Stimulated activated effector memory CD8-positive, alpha-beta T cell treated with anti-CD3 and anti-CD28 coated beads, Interleukin-12 subunit alpha, Interleukin-12 subunit beta, amount 100 ng/mL, for 72 hours (primary cell): ENCODE measurements at regions not wholly inside any gene's neighbourhood (a gene's known extent, or its start where the extent isn't known, plus 50 kb on each side); places are given as distances from the start of the nearest gene placed in this dataset.

ENCODE experiments used
- ATAC-seq: fragments of 150-1000 bp; cut with Tn5 transposase; 2 replicates; pipeline ENCODE4 v1.10.0; 2021
- DNase-seq, 2 donors: peaks; one replicate each; pipeline ENCODE4 v3.0.0; 2021 to 2022; ENCODE audit warnings: low spot score in 2 of 2
- H3K27ac Mint-ChIP-seq: one replicate; pipeline ENCODE4 v1.8.0; 2022; ENCODE audit warnings: mild to moderate bottlenecking, mixed read lengths
- H3K36me3 Mint-ChIP-seq: one replicate; pipeline ENCODE4 v1.8.0; 2022; ENCODE audit warnings: mild to moderate bottlenecking, mixed read lengths
- H3K4me1 Mint-ChIP-seq: one replicate; pipeline ENCODE4 v1.8.0; 2022; ENCODE audit warnings: mixed read lengths
- H3K4me3 Mint-ChIP-seq: one replicate; pipeline ENCODE4 v1.8.0; 2022; ENCODE audit warnings: mild to moderate bottlenecking, mixed read lengths
- H3K9me3 Mint-ChIP-seq: one replicate; pipeline ENCODE4 v1.8.0; 2022; ENCODE audit warnings: mixed read lengths

DNA sequence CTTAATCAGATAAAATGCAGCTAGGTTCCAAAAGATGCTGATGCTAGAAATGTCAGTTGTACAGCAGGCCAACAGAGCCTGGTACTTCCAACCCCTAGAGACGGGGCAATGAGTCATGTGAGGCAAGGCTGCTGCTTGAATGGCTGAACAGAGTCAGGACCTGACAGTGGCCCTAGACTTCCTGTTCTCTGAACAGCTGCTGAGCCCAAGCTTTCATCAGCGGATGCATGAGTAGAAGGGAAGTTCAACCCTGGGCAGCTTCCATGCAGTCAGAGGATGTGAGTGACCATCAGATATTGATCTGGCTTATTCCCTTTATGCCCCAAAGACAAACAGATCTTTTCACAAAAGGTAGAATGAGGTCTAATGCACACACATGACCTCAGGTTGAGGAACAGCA lies 282.9 kb upstream of the COL8A1 start:
- Mint-ChIP-seq H3K4me1 (no peaks in the 10 kb centered on the region), H3K4me3 (no peak overlapping the region), H3K36me3 (no peaks in the 10 kb centered on the region), H3K9me3 (peaks cover 8% of the 10 kb centered on the region), H3K27ac (no peak overlapping the region)
- ATAC-seq (no peak), DNase-seq (no peak)

- H3K36me3 Mint-ChIP-seq: no peaks in the 10 kb centered on the region
- no peaks in the 10 kb centered on the region for H3K4me1 Mint-ChIP-seq
- ATAC-seq: no peak
- no peak overlapping the region for H3K27ac Mint-ChIP-seq
- peaks cover 10% of the 10 kb centered on the region for H3K9me3 Mint-ChIP-seq
- no peak for DNase-seq
- H3K4me3 Mint-ChIP-seq: no peak overlapping the region
These were observed 285.6 kb upstream of the COL8A1 start for GRCh38 chr3:99352811-99353210.

GRCh38 chr3:99351122-99351521 lies 287.3 kb upstream of the COL8A1 start:
- DNase-seq (no peak), ATAC-seq (no peak)
- no peak overlapping the region for H3K4me3 Mint-ChIP-seq
- H3K9me3 Mint-ChIP-seq: peaks cover 8% of the 10 kb centered on the region
- no peaks in the 10 kb centered on the region for H3K36me3 Mint-ChIP-seq
- H3K4me1 Mint-ChIP-seq: no peaks in the 10 kb centered on the region
- H3K27ac Mint-ChIP-seq: no peak overlapping the region

DNA sequence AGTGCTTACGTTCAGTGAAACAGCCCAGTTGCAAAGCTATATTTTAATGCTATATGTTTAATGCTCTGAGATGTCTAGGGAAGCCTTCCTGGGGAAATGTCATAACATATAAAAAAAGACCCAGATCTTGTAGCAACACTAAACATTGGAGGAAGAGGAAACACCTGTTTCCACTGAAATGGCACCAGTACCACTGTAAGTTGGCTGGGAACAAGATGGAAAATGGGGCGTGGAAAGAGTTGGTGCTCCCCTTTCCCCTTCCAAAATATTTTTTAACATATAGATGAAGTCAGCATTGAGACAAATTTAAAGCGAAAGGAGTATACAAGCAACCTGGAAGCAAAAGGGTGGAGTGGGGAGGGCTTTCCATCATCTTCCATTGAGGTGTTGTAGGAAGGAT lies 289.9 kb upstream of the COL8A1 start:
- no peak overlapping the region for H3K27ac Mint-ChIP-seq

GRCh38 chr3:99344216-99344615 lies 294.2 kb upstream of the COL8A1 start:
- DNase-seq (no peak), ATAC-seq (no peak)
- H3K36me3 Mint-ChIP-seq: no peaks in the 10 kb centered on the region
- no peaks in the 10 kb centered on the region for H3K4me1 Mint-ChIP-seq
- no peak overlapping the region for H3K4me3 Mint-ChIP-seq
- peaks cover 6% of the 10 kb centered on the region for H3K9me3 Mint-ChIP-seq
- no peak overlapping the region for H3K27ac Mint-ChIP-seq

More for the DNA sequence above, 289.9 kb upstream of the COL8A1 start:
- no peaks in the 10 kb centered on the region for H3K4me1 Mint-ChIP-seq
- ATAC-seq (no peak), DNase-seq (no peak)
- no peak overlapping the region for H3K4me3 Mint-ChIP-seq
- H3K36me3 Mint-ChIP-seq: no peaks in the 10 kb centered on the region
- H3K9me3 Mint-ChIP-seq: peaks cover 5% of the 10 kb centered on the region

GRCh38 chr3:99342383-99342782 lies 296.0 kb upstream of the COL8A1 start:
- DNase-seq (no peak), ATAC-seq (no peak)
- no peaks in the 10 kb centered on the region for H3K36me3 Mint-ChIP-seq
- no peaks in the 10 kb centered on the region for H3K4me1 Mint-ChIP-seq
- no peak overlapping the region for H3K27ac Mint-ChIP-seq
- no peak overlapping the region for H3K4me3 Mint-ChIP-seq
- peaks cover 9% of the 10 kb centered on the region for H3K9me3 Mint-ChIP-seq

DNA sequence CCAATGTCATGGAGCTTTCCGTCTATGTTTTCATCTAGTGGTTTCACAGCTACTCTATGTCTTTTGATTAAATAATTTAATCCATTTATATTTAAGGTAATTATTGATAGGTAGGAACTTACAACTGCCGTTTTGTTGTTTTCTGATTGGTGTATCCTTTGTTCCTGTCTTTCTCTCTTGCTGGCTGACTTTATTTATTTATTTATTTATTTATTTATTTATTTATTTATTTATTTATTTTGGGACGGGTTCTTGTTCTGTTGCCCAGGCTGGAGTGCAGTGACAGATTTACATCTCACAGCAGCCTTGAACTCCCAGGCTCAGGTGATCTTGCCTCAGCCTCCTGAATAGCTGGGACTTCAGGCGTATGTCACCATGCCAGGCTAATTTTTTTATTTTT lies 299.2 kb upstream of the COL8A1 start:
- Mint-ChIP-seq H3K36me3 (no peaks in the 10 kb centered on the region), H3K4me3 (no peak overlapping the region), H3K4me1 (no peaks in the 10 kb centered on the region), H3K27ac (no peak overlapping the region), H3K9me3 (peaks cover 12% of the 10 kb centered on the region)
- ATAC-seq: no peak
- no peak for DNase-seq

GRCh38 chr3:99332718-99333117 lies 305.7 kb upstream of the COL8A1 start:
- Mint-ChIP-seq H3K4me1 (no peaks in the 10 kb centered on the region), H3K4me3 (no peak overlapping the region), H3K36me3 (no peaks in the 10 kb centered on the region), H3K9me3 (peaks cover 3% of the 10 kb centered on the region), H3K27ac (no peak overlapping the region)
- DNase-seq (no peak), ATAC-seq (no peak)

- Mint-ChIP-seq H3K4me1 (no peaks in the 10 kb centered on the region), H3K27ac (no peak overlapping the region), H3K9me3 (peaks cover 3% of the 10 kb centered on the region), H3K4me3 (no peak overlapping the region), H3K36me3 (no peaks in the 10 kb centered on the region)
- DNase-seq (no peak), ATAC-seq (no peak)
These were observed 306.1 kb upstream of the COL8A1 start for GRCh38 chr3:99332276-99332675.

DNA sequence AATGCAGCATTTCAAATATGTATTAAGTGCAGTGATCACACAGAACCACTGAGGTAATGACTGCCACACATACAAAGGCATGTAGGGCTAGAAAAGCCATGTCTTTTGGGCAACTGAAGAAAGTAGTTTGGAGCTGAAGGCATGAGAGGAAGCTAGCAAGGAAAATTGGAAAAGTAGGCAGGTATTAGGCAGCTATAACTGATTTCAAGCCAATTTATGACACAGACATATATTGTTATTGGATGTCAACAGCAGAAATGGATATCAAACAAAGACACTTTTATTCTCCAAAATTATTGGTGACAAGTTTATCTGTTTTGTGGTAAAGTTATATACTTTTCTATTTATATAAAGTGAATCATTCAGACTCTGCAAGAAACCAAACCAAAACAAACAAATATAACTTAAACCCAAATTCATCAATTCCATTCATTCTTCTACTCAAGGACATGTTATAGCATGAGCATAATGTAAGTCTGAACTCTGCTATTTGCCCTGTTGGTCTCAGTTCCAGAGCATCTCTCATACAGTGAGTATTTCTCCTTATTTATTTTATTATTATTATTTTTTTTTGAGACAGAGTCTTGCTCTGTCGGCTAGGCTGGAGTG lies 307.4 kb upstream of the COL8A1 start:
- Mint-ChIP-seq H3K4me3 (no peak overlapping the region), H3K9me3 (peaks cover 3% of the 10 kb centered on the region), H3K36me3 (no peaks in the 10 kb centered on the region), H3K27ac (no peak overlapping the region), H3K4me1 (no peaks in the 10 kb centered on the region)
- DNase-seq: no peak
- no peak for ATAC-seq

DNA sequence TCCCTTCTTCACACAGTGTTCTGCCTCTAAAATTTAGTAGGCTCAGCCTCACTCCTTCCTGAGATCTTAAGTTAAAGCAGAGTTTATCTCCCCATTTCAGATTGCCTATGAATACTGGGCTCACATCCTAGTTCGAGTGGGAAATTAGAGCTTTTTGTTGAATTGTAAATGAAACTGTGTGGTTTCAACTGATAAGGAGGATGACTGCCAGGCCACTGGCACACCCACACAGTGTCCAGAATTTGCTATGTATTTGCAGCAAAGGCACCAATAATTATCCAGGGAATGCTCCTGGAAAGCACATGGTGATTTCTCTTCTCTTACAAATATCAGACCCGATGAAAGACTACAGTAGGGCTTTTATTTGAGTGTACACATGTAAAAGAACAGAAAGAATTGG lies 308.1 kb upstream of the COL8A1 start:
- no peaks in the 10 kb centered on the region for H3K4me1 Mint-ChIP-seq
- no peak overlapping the region for H3K4me3 Mint-ChIP-seq
- no peaks in the 10 kb centered on the region for H3K36me3 Mint-ChIP-seq
- ATAC-seq (no peak), DNase-seq (no peak)
- H3K9me3 Mint-ChIP-seq: peaks cover 3% of the 10 kb centered on the region
- no peak overlapping the region for H3K27ac Mint-ChIP-seq

- Mint-ChIP-seq H3K4me1 (no peaks in the 10 kb centered on the region), H3K27ac (no peak overlapping the region), H3K4me3 (no peak overlapping the region), H3K9me3 (no peaks in the 10 kb centered on the region), H3K36me3 (no peaks in the 10 kb centered on the region)
- ATAC-seq (no peak), DNase-seq (no peak)
These were observed 313.0 kb upstream of the COL8A1 start for GRCh38 chr3:99325402-99325801.

DNA sequence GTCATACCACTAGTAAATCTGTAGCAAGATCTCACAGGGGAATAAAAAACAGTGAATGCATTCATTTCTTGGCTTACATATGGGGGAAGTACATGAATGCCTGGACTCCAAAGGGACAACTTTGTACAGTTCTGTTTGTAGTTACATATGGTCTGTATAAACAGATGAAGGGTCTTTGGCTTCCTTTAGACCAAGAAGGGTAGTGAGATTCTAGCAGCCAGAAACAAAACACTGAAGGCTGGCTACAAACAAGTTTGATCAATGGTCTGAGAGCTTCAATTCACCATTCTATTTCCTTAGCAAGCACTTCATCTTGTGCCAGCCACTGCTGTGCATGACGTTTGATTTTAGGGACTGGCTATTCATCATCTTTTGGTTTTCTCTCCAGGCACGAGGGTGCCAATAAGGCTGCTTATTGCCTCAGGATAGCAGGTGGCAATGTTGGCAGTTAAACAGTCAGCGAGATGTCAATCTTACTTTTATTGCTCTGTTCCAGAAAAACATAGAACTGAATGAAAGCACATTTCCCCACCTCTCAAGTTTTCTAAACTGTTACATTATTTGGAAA lies 313.7 kb upstream of the COL8A1 start:
- DNase-seq: no peak
- Mint-ChIP-seq H3K4me3 (no peak overlapping the region), H3K4me1 (no peaks in the 10 kb centered on the region), H3K36me3 (no peaks in the 10 kb centered on the region), H3K9me3 (no peaks in the 10 kb centered on the region), H3K27ac (no peak overlapping the region)
- no peak for ATAC-seq

- H3K4me1 Mint-ChIP-seq: no peaks in the 10 kb centered on the region
- no peaks in the 10 kb centered on the region for H3K36me3 Mint-ChIP-seq
- H3K27ac Mint-ChIP-seq: no peak overlapping the region
- no peaks in the 10 kb centered on the region for H3K9me3 Mint-ChIP-seq
- H3K4me3 Mint-ChIP-seq: no peak overlapping the region
- DNase-seq (no peak), ATAC-seq (no peak)
These were observed 314.5 kb upstream of the COL8A1 start for GRCh38 chr3:99323940-99324339.

DNA sequence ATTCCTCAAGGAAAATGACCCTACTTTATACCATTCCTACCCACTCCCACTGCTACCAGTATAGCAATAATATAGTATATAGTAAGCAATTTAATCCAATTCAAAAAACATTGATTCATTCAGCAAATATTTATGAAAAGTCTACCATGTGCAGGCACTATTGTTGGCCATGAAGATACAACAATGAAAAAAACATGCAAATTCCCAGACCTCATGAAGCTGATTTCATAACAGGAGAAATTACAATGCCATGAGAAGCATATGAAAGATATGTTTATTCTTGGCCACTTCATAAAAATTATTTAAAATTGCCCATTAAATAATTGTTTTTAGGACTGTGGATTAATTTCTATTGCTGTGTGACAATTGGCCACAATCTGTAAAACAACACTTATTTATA lies 315.8 kb upstream of the COL8A1 start:
- DNase-seq (no peak), ATAC-seq (no peak)
- H3K9me3 Mint-ChIP-seq: no peaks in the 10 kb centered on the region
- no peaks in the 10 kb centered on the region for H3K36me3 Mint-ChIP-seq
- no peak overlapping the region for H3K4me3 Mint-ChIP-seq
- no peaks in the 10 kb centered on the region for H3K4me1 Mint-ChIP-seq
- no peak overlapping the region for H3K27ac Mint-ChIP-seq

DNA sequence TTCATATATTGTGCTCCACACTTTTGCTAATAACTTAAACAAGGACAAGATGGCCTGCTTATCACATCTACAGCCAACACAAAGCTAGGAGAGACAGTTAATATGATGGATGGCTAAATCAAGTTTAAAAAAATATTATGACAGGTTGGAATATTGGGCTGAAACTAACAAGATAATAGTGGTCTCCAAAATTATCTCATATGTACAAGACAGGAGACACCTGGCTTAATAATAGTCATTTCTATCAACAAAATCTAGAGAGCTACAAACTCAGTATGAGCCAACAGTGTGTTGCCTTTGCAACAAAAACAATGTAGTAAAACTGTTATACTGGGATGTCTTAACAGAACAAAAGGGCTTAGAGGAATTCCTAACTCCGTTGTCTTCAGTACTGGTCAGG lies 317.1 kb upstream of the COL8A1 start:
- ATAC-seq (no peak), DNase-seq (no peak)
- no peaks in the 10 kb centered on the region for H3K4me1 Mint-ChIP-seq
- H3K27ac Mint-ChIP-seq: no peak overlapping the region
- no peak overlapping the region for H3K4me3 Mint-ChIP-seq
- no peaks in the 10 kb centered on the region for H3K36me3 Mint-ChIP-seq
- H3K9me3 Mint-ChIP-seq: no peaks in the 10 kb centered on the region

GRCh38 chr3:99319961-99320360 lies 318.4 kb upstream of the COL8A1 start:
- no peak for DNase-seq
- no peak overlapping the region for H3K27ac Mint-ChIP-seq
- ATAC-seq: no peak
- H3K4me1 Mint-ChIP-seq: no peaks in the 10 kb centered on the region
- no peaks in the 10 kb centered on the region for H3K36me3 Mint-ChIP-seq
- peaks cover 5% of the 10 kb centered on the region for H3K9me3 Mint-ChIP-seq
- no peak overlapping the region for H3K4me3 Mint-ChIP-seq
